ENCODE measurements at regions not wholly inside any gene's neighbourhood (a gene's known extent, or its start where the extent isn't known, plus 50 kb on each side); places are given as distances from the start of the nearest gene placed in this dataset.

DNA sequence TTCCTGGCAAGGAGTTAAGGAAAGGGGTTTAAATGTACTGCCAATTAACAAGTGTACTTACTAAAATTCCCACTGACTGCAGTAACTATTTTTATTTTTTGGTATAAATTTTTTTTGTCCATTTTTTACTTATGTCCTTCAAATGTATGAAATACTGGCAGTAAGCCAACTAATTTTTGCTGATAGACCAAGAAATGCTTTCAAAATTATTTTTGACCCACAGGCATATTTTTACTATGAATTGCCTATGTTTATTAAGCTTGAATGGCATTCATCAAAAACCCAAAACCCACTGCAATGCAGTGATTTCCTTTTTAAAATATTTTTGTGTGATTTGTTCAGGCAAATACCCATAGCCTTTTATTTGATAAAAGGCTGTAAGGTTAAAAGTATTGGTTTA, 560.1 kb downstream of the UTRN start:
- Histone ChIP-seq H3K27me3 (replicated peaks in 1 of 4; ENCODE audit: control insufficient read depth in 3 of 4, extremely low read depth in 1 of 4, insufficient read depth in 3 of 4, low read length in 3 of 4) (no peaks in the 10 kb centered on the region), H4K8ac (ENCODE audit: extremely low read depth, insufficient read depth, low read length) (no peak overlapping the region), H3K18ac (ENCODE audit: extremely low read depth, low read length) (no peak overlapping the region), H3K14ac (ENCODE audit: insufficient read length) (no peak overlapping the region), H2AK5ac (ENCODE audit: low read depth, low read length) (no peak overlapping the region), H3K27ac (ENCODE audit: low read depth, low read length) (no peak overlapping the region), H4K5ac (ENCODE audit: insufficient read length, low read depth, low read length) (no peak overlapping the region), H3K4me1 (replicated peaks in 1 of 4; ENCODE audit: control insufficient read depth in 3 of 4, insufficient read depth in 4 of 4, low read length in 3 of 4) (peaks cover 0 to 3% (median 2%) of the 10 kb centered on the region in 4 experiments; a peak in 4 of 7 replicates), H2BK12ac (ENCODE audit: low read depth, low read length) (no peak overlapping the region), H4K20me1 (replicated peaks in 1 of 2; ENCODE audit: control insufficient read depth in 1 of 2, insufficient read depth in 2 of 2, low read length in 2 of 2) (no peaks in the 10 kb centered on the region), H2BK120ac (replicated peaks; ENCODE audit: low read depth, low read length) (no peak overlapping the region), H2BK15ac (ENCODE audit: low read length) (no peak overlapping the region), H2AFZ (ENCODE audit: low read length) (no peak overlapping the region), H3K23ac (ENCODE audit: insufficient read length) (no peak overlapping the region), H3K79me2 (ENCODE audit: control insufficient read depth in 1 of 2, insufficient read depth in 2 of 2, low read length in 2 of 2) (no peaks in the 10 kb centered on the region), H3K79me1 (ENCODE audit: low read depth, low read length) (no peaks in the 10 kb centered on the region), H3K4ac (replicated peaks; ENCODE audit: insufficient read length, low read depth, low read length) (no peak overlapping the region), H3K9me3 (ENCODE audit: insufficient read depth in 2 of 2, low read depth in 1 of 2, low read length in 1 of 2) (no peaks in the 10 kb centered on the region), H4K91ac (replicated peaks; ENCODE audit: insufficient read length, low read length) (no peak overlapping the region), H2BK20ac (ENCODE audit: low read length) (no peak overlapping the region), H3K36me3 (ENCODE audit: control insufficient read depth in 2 of 4, insufficient read depth in 4 of 4, low read length in 3 of 4) (peaks cover 0 to 15% (median 4%) of the 10 kb centered on the region in 4 experiments; a peak in 4 of 8 replicates), H3K4me2 (ENCODE audit: insufficient read depth in 1 of 2, low read depth in 2 of 2, low read length in 2 of 2) (no peak overlapping the region), H3K56ac (replicated peaks; ENCODE audit: insufficient read length, low read depth, low read length) (no peak overlapping the region), H2BK5ac (ENCODE audit: low read depth, low read length) (no peak overlapping the region), H3K4me3 (ENCODE audit: extremely low read depth in 1 of 4, insufficient read depth in 2 of 4, low read depth in 3 of 4, low read length in 4 of 4) (no peak overlapping the region), H3K9ac (replicated peaks in 1 of 4; ENCODE audit: extremely low read depth in 1 of 4, low read depth in 3 of 4, low read length in 3 of 4) (no peak overlapping the region), H3K23me2 (ENCODE audit: low read depth, low read length) (0 out of 2 replicates have a peak, but pooled peaks cover 1% of the 10 kb centered on the region)
- FAIRE-seq (no peak), DNase-seq (ENCODE audit: low read depth in 1 of 2, low spot score in 2 of 2) (no peak)
- TF ChIP-seq CREB1 (IDR thresholded peaks at IDR 0.05) (no peak), PHF8 (conservative IDR thresholded peaks at IDR 0.05; ENCODE audit: low read depth, low read length) (no peak), POU5F1 (IDR thresholded peaks at IDR 0.05; ENCODE audit: low read depth, low read length) (no peak), SUZ12 (IDR thresholded peaks at IDR 0.05; ENCODE audit: low read length) (no peak), POLR2AphosphoS5 (IDR thresholded peaks at IDR 0.05; ENCODE audit: low read depth, low read length) (no peak), CHD2 (IDR thresholded peaks at IDR 0.05; ENCODE audit: low read length) (no peak), SP1 (IDR thresholded peaks at IDR 0.05; ENCODE audit: low read depth, low read length) (no peak), EZH2 (IDR thresholded peaks at IDR 0.05; ENCODE audit: low read depth, low read length, severe bottlenecking) (no peak), BACH1 (IDR thresholded peaks at IDR 0.05; ENCODE audit: low read length) (no peak), SP4 (IDR thresholded peaks at IDR 0.05; ENCODE audit: low read length) (no peak), CBX8 (IDR thresholded peaks at IDR 0.05; ENCODE audit: borderline replicate concordance, low read depth, low read length) (no peak), SIRT6 (IDR thresholded peaks at IDR 0.05; ENCODE audit: low read length) (no peak)
- ChIA-PET POLR2A (ENCODE audit: partially characterized antibody) (no interaction called here), CTCF (ENCODE audit: partially characterized antibody) (no interaction called here)

All from H1 (cell line).